ENCODE measurements at regions not wholly inside any gene's neighbourhood (a gene's known extent, or its start where the extent isn't known, plus 50 kb on each side); places are given as distances from the start of the nearest gene placed in this dataset.

GRCh38 chr9:85178474-85178873 lies 508.9 kb downstream of the NTRK2 start:
- ChIA-PET POLR2A (ENCODE audit: unreplicated experiment) (no interaction called here), CTCF (no interaction called here)
- intact Hi-C loops (cut with micrococcal nuclease) = no loop called here
- no peak overlapping the region for H3K9ac ChIP-seq (ENCODE audit: low read length)
- no peak overlapping the region for H2AFZ ChIP-seq (ENCODE audit: low read length)
- no peak for ATAC-seq
- H3K4me2 ChIP-seq (ENCODE audit: low read length) = no peak overlapping the region
- BruUV-seq (replicated peaks) = no TSS peak
- H3K4me1 ChIP-seq (ENCODE audit: insufficient read depth, low read length) = no peaks in the 10 kb centered on the region
- H3K36me3 ChIP-seq (ENCODE audit: low read depth, low read length) = no peaks in the 10 kb centered on the region
- no peaks in the 10 kb centered on the region for H3F3A ChIP-seq (ENCODE audit: low read length, unreplicated experiment)
- no peaks in the 10 kb centered on the region for H3K27me3 ChIP-seq (ENCODE audit: low read length)
- H3K79me2 ChIP-seq (ENCODE audit: low read length) = no peaks in the 10 kb centered on the region
- no peaks in the 10 kb centered on the region for H3K9me3 ChIP-seq (ENCODE audit: low read length)
- H3K27ac ChIP-seq (ENCODE audit: low read length) = no peak overlapping the region
- H3K9me2 ChIP-seq (replicated peaks; ENCODE audit: low read length) = no peaks in the 10 kb centered on the region
- DNase-seq = no peak
- H4K20me1 ChIP-seq (ENCODE audit: low read length) = no peaks in the 10 kb centered on the region
- TF ChIP-seq EZH2 (IDR thresholded peaks at IDR 0.05; ENCODE audit: low read length, unreplicated experiment) (no peak), EZH2phosphoT487 (IDR thresholded peaks at IDR 0.05; ENCODE audit: borderline replicate concordance, low read length) (no peak), CTCF (conservative IDR thresholded peaks at IDR 0.05; ENCODE audit: low read depth, low read length) (no peak)
- no peak overlapping the region for H3K4me3 ChIP-seq (ENCODE audit: low read length)

GRCh38 chr9:85173967-85174366 lies 504.4 kb downstream of the NTRK2 start:
- no peaks in the 10 kb centered on the region for H3F3A ChIP-seq (ENCODE audit: low read length, unreplicated experiment)
- TF ChIP-seq EZH2phosphoT487 (IDR thresholded peaks at IDR 0.05; ENCODE audit: borderline replicate concordance, low read length) (no peak), CTCF (conservative IDR thresholded peaks at IDR 0.05; ENCODE audit: low read depth, low read length) (no peak), EZH2 (IDR thresholded peaks at IDR 0.05; ENCODE audit: low read length, unreplicated experiment) (no peak)
- H2AFZ ChIP-seq (ENCODE audit: low read length) = no peak overlapping the region
- H3K36me3 ChIP-seq (ENCODE audit: low read depth, low read length) = no peaks in the 10 kb centered on the region
- no peaks in the 10 kb centered on the region for H3K4me1 ChIP-seq (ENCODE audit: insufficient read depth, low read length)
- H3K27me3 ChIP-seq (ENCODE audit: low read length) = no peaks in the 10 kb centered on the region
- DNase-seq (no peak), ATAC-seq (no peak)
- no peak overlapping the region for H3K4me3 ChIP-seq (ENCODE audit: low read length)
- BruUV-seq (replicated peaks) = no TSS peak
- no peaks in the 10 kb centered on the region for H3K79me2 ChIP-seq (ENCODE audit: low read length)
- POLR2A ChIA-PET (ENCODE audit: unreplicated experiment) = no interaction called here
- no peaks in the 10 kb centered on the region for H4K20me1 ChIP-seq (ENCODE audit: low read length)
- no peaks in the 10 kb centered on the region for H3K9me2 ChIP-seq (replicated peaks; ENCODE audit: low read length)
- no peak overlapping the region for H3K27ac ChIP-seq (ENCODE audit: low read length)
- no peak overlapping the region for H3K4me2 ChIP-seq (ENCODE audit: low read length)
- H3K9me3 ChIP-seq (ENCODE audit: low read length) = no peaks in the 10 kb centered on the region
- H3K9ac ChIP-seq (ENCODE audit: low read length) = no peak overlapping the region
- intact Hi-C loops (cut with micrococcal nuclease) = no loop called here
- CTCF ChIA-PET = no interaction called here

- DNase-seq = no peak
- H2AFZ ChIP-seq (ENCODE audit: low read length) = no peak overlapping the region
- H3K9ac ChIP-seq (ENCODE audit: low read length) = no peak overlapping the region
- H3K4me2 ChIP-seq (ENCODE audit: low read length) = no peak overlapping the region
- H3K4me1 ChIP-seq (ENCODE audit: insufficient read depth, low read length) = no peaks in the 10 kb centered on the region
- no peaks in the 10 kb centered on the region for H3K79me2 ChIP-seq (ENCODE audit: low read length)
- H3K27me3 ChIP-seq (ENCODE audit: low read length) = no peaks in the 10 kb centered on the region
- no peaks in the 10 kb centered on the region for H3K9me2 ChIP-seq (replicated peaks; ENCODE audit: low read length)
- no peaks in the 10 kb centered on the region for H4K20me1 ChIP-seq (ENCODE audit: low read length)
- H3K9me3 ChIP-seq (ENCODE audit: low read length) = no peaks in the 10 kb centered on the region
- CTCF ChIA-PET = no interaction called here
- no peak overlapping the region for H3K4me3 ChIP-seq (ENCODE audit: low read length)
- no peak for TF ChIP-seq CTCF (conservative IDR thresholded peaks at IDR 0.05; ENCODE audit: low read depth, low read length)
- no peak for TF ChIP-seq EZH2 (IDR thresholded peaks at IDR 0.05; ENCODE audit: low read length, unreplicated experiment)
- TF ChIP-seq EZH2phosphoT487 (IDR thresholded peaks at IDR 0.05; ENCODE audit: borderline replicate concordance, low read length) = no peak
- POLR2A ChIA-PET (ENCODE audit: unreplicated experiment) = no interaction called here
- ATAC-seq = no peak
- no TSS peak for BruUV-seq (replicated peaks)
- H3F3A ChIP-seq (ENCODE audit: low read length, unreplicated experiment) = no peaks in the 10 kb centered on the region
- no peaks in the 10 kb centered on the region for H3K36me3 ChIP-seq (ENCODE audit: low read depth, low read length)
- intact Hi-C loops (cut with micrococcal nuclease) = no loop called here
- no peak overlapping the region for H3K27ac ChIP-seq (ENCODE audit: low read length)
Measured at GRCh38 chr9:85172001-85172978, 502.8 kb downstream of the NTRK2 start.

Data from PC-3 (cell line).